ENCODE measurements at regions not wholly inside any gene's neighbourhood (a gene's known extent, or its start where the extent isn't known, plus 50 kb on each side); places are given as distances from the start of the nearest gene placed in this dataset.

DNA sequence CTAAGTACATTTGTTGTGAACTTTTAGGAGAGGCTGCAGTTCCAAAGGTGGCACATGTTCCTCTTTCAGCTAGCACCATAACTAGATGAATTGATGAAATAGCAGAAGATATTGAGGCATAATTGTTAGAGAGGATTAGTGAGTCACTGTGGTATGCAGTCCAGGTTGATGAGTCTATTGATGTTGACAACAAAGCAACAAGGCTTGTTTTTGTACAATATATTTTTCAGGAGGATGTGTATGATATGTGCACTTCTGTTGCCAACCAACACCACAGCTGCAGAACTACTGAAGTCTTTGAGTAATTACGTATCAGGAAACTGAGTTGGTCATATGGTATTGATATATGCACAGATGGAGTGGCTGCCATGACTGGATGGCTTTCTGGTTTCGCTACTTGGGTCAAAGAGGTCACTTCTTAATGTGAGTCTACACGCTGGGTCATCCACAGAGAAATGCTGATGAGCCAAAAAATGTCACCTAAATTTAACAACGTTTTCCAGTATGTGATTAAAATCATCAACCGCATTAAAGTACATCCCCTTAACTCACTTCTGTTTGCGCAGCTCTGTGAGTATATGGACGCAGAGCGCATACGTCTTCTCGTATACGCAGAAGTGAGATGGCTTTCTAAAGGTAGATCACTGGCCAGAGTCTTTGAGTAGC lies 261.3 kb upstream of the ANO5 start:
- TF ChIP-seq CTCF (conservative IDR thresholded peaks at IDR 0.05; ENCODE audit: low read depth): no peak
- no peak overlapping the region for H3K27ac ChIP-seq
- POLR2A ChIA-PET (ENCODE audit: low non-redundant PET): no interaction called here
- CTCF ChIA-PET: no interaction called here
- DNase-seq (ENCODE audit: low spot score): no peak

GRCh38 chr11:21933095-21933494 lies 259.8 kb upstream of the ANO5 start:
- CTCF ChIA-PET: no interaction called here
- no peak overlapping the region for H3K27ac ChIP-seq
- POLR2A ChIA-PET (ENCODE audit: low non-redundant PET): no interaction called here
- DNase-seq (ENCODE audit: low spot score): peak; percentile 4
- peak; percentile 49 for TF ChIP-seq CTCF (conservative IDR thresholded peaks at IDR 0.05; ENCODE audit: low read depth)

GRCh38 chr11:21944577-21944976 lies 248.3 kb upstream of the ANO5 start:
- no peak overlapping the region for H3K27ac ChIP-seq
- no peak for DNase-seq (ENCODE audit: low spot score)
- ChIA-PET POLR2A (ENCODE audit: low non-redundant PET) (no interaction called here), CTCF (no interaction called here)
- no peak for TF ChIP-seq CTCF (conservative IDR thresholded peaks at IDR 0.05; ENCODE audit: low read depth)

DNA sequence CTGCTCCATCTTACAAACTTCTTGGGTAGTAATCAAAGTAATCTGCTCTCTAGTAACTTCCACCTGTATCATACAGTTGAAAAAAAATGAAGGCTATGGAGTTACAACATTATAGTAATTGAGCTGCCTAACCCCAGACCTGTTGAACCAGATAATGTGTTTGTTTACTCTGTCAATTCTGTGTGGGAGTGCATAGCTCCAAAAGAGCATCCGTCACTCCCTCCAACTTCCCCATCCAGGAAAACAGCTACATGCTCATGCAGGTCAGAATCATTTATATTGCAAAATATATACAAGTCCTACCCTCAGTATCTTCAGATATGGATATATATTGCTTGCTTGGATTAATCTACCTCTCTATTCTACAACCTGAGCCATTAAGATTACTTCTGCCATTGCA lies 244.0 kb upstream of the ANO5 start:
- no peak for DNase-seq (ENCODE audit: low spot score)
- H3K27ac ChIP-seq: no peak overlapping the region
- TF ChIP-seq CTCF (conservative IDR thresholded peaks at IDR 0.05; ENCODE audit: low read depth): no peak
- POLR2A ChIA-PET (ENCODE audit: low non-redundant PET): no interaction called here
- CTCF ChIA-PET: no interaction called here

- no peak for TF ChIP-seq CTCF (conservative IDR thresholded peaks at IDR 0.05; ENCODE audit: low read depth)
- POLR2A ChIA-PET (ENCODE audit: low non-redundant PET): no interaction called here
- H3K27ac ChIP-seq: no peak overlapping the region
- CTCF ChIA-PET: no interaction called here
- no peak for DNase-seq (ENCODE audit: low spot score)
These were observed 243.0 kb upstream of the ANO5 start for GRCh38 chr11:21949763-21950413.

GRCh38 chr11:21963013-21963412 lies 229.9 kb upstream of the ANO5 start:
- CTCF ChIA-PET: no interaction called here
- no peak for DNase-seq (ENCODE audit: low spot score)
- no peak overlapping the region for H3K27ac ChIP-seq
- POLR2A ChIA-PET (ENCODE audit: low non-redundant PET): no interaction called here
- no peak for TF ChIP-seq CTCF (conservative IDR thresholded peaks at IDR 0.05; ENCODE audit: low read depth)

Data from RWPE1 (cell line).